Adrenal gland (tissue), 9 donors: ENCODE measurements at regions not wholly inside any gene's neighbourhood (a gene's known extent, or its start where the extent isn't known, plus 50 kb on each side); places are given as distances from the start of the nearest gene placed in this dataset.

Source experiments
- DNase-seq, 7 donors: peaks; one replicate each; pipeline ENCODE4 v3.0.0-alpha.2; 2019 to 2020
- H3K27ac ChIP-seq, 5 donors: fragments of 200-600 bp; sonication (generic) in 4 of 5; 1 replicate in 3 of 5; 2 replicates in 2 of 5; pipeline versions ENCODE4 v1.5.1 to v1.8.0; 2016 to 2020; ENCODE audit warnings: mild to moderate bottlenecking in 1 of 5
- H3K27me3 ChIP-seq: fragments of 200-600 bp; 2 replicates; pipeline ENCODE4 v1.8.0; 2021
- H3K36me3 ChIP-seq, 2 donors: fragments of 200-600 bp; replicated peaks in 1 of 2; 1 replicate in 1 of 2; 2 replicates in 1 of 2; pipeline versions ENCODE4 v1.5.1 to v1.8.0; 2018 to 2022
- H3K4me1 ChIP-seq, 2 donors: fragments of 200-600 bp; replicated peaks in 1 of 2; 1 replicate in 1 of 2; 2 replicates in 1 of 2; pipeline versions ENCODE4 v1.5.1 to v1.8.0; 2018 to 2021
- H3K4me3 ChIP-seq, 4 donors: fragments of 200-600 bp; sonication (generic) in 3 of 4; one replicate each; pipeline ENCODE4 v1.5.1; 2016 to 2018
- H3K9me3 ChIP-seq, 3 donors: fragments of 200-600 bp; sonication (generic) in 1 of 3; replicated peaks in 1 of 3; 1 replicate in 2 of 3; 2 replicates in 1 of 3; pipeline versions ENCODE4 v1.5.1 to v1.8.0; 2016 to 2021
- POLR2A ChIP-seq, 2 donors: fragments of 450-650 bp; IDR thresholded peaks; one replicate each; pipeline ENCODE4 v1.6.1; 2017; ENCODE audit warnings: antibody characterized with exemption in 2 of 2, mild to moderate bottlenecking in 2 of 2, moderate library complexity in 1 of 2
- WGBS, 4 donors: extraction: QIAGEN DNeasy Blood & Tissue Kit in 2 of 4; methylation state at CpG; one replicate each; pipeline versions ENCODE4 v1.1.5 to v1.1.7; 2013 to 2017; 5-methylcytosine and 5-hydroxymethylcytosine counted together
- intact Hi-C, 2 donors: fragments of 100-400 bp; cut with DNase I; formaldehyde crosslinking; loops; one replicate each; pipeline versions ENCODE4 v1.14.1 to v1.15.0; 2022 to 2023
- TF ChIP-seq, protein P1 (sequence below), 6 experiments: fragments of 450-650 bp in 4 of 6; fragments of 200-600 bp in 2 of 6; sonication (generic) in 1 of 6; IDR thresholded peaks; 1 replicate in 5 of 6; 2 replicates in 1 of 6; pipeline versions ENCODE4 v1.5.1 to v1.8.0; 2016 to 2021; ENCODE audit warnings: antibody characterized with exemption in 6 of 6, mild to moderate bottlenecking in 2 of 6, moderate library complexity in 1 of 6
- donor health status: healthy with polysubstance abuse.
- donor health status: Bipolar disorder and iron deficiency.
- donor health status: DM: yes; HTN: yes; CAD: no.
- donor health status: DM: no; HTN: no; CAD: no.
- donor health status: DM: no; HTN: no; CAD: no.

DNA sequence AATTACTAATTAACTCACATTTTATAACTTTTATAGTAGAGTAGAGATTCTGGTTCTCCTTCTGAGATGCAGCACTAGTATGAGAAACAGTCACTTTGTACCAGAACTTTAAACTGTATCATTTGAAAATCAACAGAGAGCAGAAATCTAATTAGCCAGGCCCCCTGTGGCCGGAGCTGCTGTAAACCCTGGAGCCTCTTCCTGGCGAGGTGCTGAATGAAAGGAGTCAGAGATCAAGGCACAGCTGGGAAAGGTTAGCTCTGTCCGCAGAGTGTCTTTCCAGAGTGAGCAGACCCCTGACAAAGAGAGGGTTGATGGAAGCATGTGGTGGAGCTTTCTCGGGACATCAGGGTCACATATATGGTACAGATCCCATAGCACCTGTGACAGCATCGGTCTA lies 703.8 kb downstream of the RFPL4B start:
- 59 to 72% (median 66%) methylated on average over 5 of the region's 5 CpGs for WGBS, 4 donors
- H3K4me3 ChIP-seq: no peak overlapping the region
- no peaks in the 10 kb centered on the region for H3K27me3 ChIP-seq
- intact Hi-C loops: no loop called here
- no peak overlapping the region for H3K27ac ChIP-seq
- DNase-seq: no peak
- no peaks in the 10 kb centered on the region for H3K9me3 ChIP-seq
- TF ChIP-seq, protein P1, sequence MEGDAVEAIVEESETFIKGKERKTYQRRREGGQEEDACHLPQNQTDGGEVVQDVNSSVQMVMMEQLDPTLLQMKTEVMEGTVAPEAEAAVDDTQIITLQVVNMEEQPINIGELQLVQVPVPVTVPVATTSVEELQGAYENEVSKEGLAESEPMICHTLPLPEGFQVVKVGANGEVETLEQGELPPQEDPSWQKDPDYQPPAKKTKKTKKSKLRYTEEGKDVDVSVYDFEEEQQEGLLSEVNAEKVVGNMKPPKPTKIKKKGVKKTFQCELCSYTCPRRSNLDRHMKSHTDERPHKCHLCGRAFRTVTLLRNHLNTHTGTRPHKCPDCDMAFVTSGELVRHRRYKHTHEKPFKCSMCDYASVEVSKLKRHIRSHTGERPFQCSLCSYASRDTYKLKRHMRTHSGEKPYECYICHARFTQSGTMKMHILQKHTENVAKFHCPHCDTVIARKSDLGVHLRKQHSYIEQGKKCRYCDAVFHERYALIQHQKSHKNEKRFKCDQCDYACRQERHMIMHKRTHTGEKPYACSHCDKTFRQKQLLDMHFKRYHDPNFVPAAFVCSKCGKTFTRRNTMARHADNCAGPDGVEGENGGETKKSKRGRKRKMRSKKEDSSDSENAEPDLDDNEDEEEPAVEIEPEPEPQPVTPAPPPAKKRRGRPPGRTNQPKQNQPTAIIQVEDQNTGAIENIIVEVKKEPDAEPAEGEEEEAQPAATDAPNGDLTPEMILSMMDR (IDR thresholded peaks at IDR 0.05): no peak
- TF ChIP-seq POLR2A (IDR thresholded peaks at IDR 0.05): no peak
- H3K4me1 ChIP-seq: no peaks in the 10 kb centered on the region
- H3K36me3 ChIP-seq: no peaks in the 10 kb centered on the region

DNA sequence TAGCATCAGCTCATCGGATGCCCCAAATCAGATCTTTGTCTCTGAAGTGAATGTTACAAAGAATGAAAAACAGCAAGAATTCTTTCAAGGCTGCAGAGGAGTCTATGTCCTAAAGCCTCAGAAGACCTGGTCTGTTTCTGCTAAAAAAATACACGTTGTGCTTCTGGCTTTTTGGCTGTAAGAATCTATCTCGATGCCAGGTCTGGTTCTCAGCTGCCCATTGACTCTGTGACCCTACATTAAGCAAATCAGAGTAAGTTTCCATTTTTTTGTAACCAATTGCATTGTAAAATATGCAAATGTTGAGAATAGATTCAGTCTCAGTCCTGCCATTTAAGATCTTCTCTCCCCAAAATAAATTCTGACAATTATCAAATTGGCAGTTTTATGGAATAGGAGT lies 705.4 kb downstream of the RFPL4B start:
- no peaks in the 10 kb centered on the region for H3K9me3 ChIP-seq
- intact Hi-C loops: no loop called here
- H3K4me1 ChIP-seq: no peaks in the 10 kb centered on the region
- no peak for DNase-seq
- no peaks in the 10 kb centered on the region for H3K36me3 ChIP-seq
- no peaks in the 10 kb centered on the region for H3K27me3 ChIP-seq
- WGBS, 4 donors: 60 to 73% (median 68%) methylated on average over 3 of the region's 3 CpGs
- no peak overlapping the region for H3K4me3 ChIP-seq
- H3K27ac ChIP-seq: no peak overlapping the region
- TF ChIP-seq, protein P1 (IDR thresholded peaks at IDR 0.05): no peak
- no peak for TF ChIP-seq POLR2A (IDR thresholded peaks at IDR 0.05)

DNA sequence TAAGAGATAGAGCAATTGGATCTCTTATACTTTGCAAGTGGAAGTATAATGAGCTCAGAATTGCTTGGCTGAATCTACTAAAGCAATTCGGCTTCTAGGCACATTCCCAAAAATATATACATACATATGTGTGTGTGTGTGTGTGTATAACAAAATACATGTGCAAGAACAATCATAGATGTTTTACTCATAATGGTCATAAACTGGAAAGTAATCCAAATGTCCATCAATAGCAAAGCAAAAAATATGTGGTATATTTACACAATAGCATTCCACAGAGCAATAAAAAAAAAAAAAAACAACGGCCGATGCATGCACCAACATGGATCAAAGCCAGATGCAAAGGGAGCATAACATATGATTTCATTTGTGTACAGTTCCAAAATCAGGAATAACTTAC lies 707.9 kb downstream of the RFPL4B start:
- no peak for DNase-seq
- intact Hi-C loops: no loop called here
- Histone ChIP-seq H3K36me3 (no peaks in the 10 kb centered on the region), H3K27me3 (no peaks in the 10 kb centered on the region), H3K4me3 (no peak overlapping the region), H3K9me3 (no peaks in the 10 kb centered on the region), H3K4me1 (no peaks in the 10 kb centered on the region), H3K27ac (no peak overlapping the region)
- 62 to 82% (median 69%) methylated on average over 3 of the region's 3 CpGs for WGBS, 4 donors
- TF ChIP-seq, protein P1 (IDR thresholded peaks at IDR 0.05): no peak
- no peak for TF ChIP-seq POLR2A (IDR thresholded peaks at IDR 0.05)

DNA sequence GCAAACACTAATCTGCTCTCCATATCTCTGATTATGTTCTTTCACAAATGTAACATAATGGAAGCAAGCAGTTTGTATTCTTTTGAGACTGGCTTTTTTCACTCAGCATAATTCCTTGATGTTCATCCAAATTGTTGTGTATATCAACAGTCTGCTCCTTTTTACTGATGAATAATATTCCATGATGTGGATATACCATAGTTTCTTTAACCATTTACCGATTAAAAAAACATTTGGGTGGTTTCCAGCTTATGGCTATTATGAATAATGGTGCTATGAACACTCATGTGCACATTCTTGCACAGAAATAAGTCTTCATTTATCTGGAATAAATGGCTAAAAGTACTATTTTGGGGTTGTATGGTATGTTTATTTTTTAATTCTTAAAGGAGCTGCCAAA lies 708.9 kb downstream of the RFPL4B start:
- Histone ChIP-seq H3K4me1 (no peaks in the 10 kb centered on the region), H3K27ac (no peak overlapping the region), H3K9me3 (no peaks in the 10 kb centered on the region), H3K4me3 (no peak overlapping the region), H3K36me3 (no peaks in the 10 kb centered on the region), H3K27me3 (no peaks in the 10 kb centered on the region)
- 0 to 47% (median 1%) methylated on average over 1 of the region's 1 CpG for WGBS, 4 donors
- intact Hi-C loops: no loop called here
- TF ChIP-seq, protein P1 (IDR thresholded peaks at IDR 0.05): no peak
- no peak for TF ChIP-seq POLR2A (IDR thresholded peaks at IDR 0.05)
- no peak for DNase-seq
